Activated T-helper 17 cell treated with anti-CD3 and anti-CD28 coated beads, Interleukin-2, amount 50 U/mL, for 72 hours (primary cell): ENCODE measurements at regions not wholly inside any gene's neighbourhood (a gene's known extent, or its start where the extent isn't known, plus 50 kb on each side); places are given as distances from the start of the nearest gene placed in this dataset.
"Not testable (repeated sequence)": the region's sequence is repeated elsewhere in the genome, so short reads cannot be mapped to it uniquely, and the experiment has no call there.

Experiments
- ATAC-seq: fragments of 150-1000 bp; cut with Tn5 transposase; replicated peaks from 2 replicates; pipeline ENCODE4 v1.10.0; 2021; ENCODE audit warnings: mild to moderate bottlenecking, moderate library complexity
- H3K27ac Mint-ChIP-seq: one replicate; pipeline ENCODE4 v1.8.0; 2022; ENCODE audit warnings: mixed read lengths
- H3K27me3 Mint-ChIP-seq: one replicate; pipeline ENCODE4 v1.8.0; 2022; ENCODE audit warnings: mixed read lengths
- H3K36me3 Mint-ChIP-seq: one replicate; pipeline ENCODE4 v1.8.0; 2022; ENCODE audit warnings: low read depth, mild to moderate bottlenecking, mixed read lengths
- H3K4me1 Mint-ChIP-seq: one replicate; pipeline ENCODE4 v1.8.0; 2022; ENCODE audit warnings: mixed read lengths
- H3K4me3 Mint-ChIP-seq: one replicate; pipeline ENCODE4 v1.8.0; 2022; ENCODE audit warnings: mild to moderate bottlenecking, mixed read lengths
- H3K9me3 Mint-ChIP-seq: one replicate; pipeline ENCODE4 v1.8.0; 2022; ENCODE audit warnings: mixed read lengths

DNA sequence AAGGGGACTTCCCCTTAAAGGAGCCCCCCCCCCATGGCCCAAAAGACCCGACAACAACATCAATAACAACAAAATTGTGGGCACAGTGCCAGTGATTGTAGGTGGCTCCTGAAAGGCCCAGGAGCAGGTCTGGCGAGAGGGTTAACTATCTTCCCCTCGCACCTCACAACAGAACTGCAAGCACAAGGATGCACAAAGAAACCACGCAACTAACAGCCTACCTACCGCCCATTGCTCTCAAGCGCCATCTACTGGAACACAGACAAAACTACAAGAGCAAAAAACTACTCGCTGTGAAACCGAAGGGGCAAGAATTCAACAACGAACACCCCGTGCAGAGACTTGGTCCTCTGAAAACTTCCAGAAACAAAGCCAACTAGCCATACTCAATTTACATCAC, 205.6 kb downstream of the SPIN4 start:
- not testable (repeated sequence) for H3K27me3 Mint-ChIP-seq

DNA sequence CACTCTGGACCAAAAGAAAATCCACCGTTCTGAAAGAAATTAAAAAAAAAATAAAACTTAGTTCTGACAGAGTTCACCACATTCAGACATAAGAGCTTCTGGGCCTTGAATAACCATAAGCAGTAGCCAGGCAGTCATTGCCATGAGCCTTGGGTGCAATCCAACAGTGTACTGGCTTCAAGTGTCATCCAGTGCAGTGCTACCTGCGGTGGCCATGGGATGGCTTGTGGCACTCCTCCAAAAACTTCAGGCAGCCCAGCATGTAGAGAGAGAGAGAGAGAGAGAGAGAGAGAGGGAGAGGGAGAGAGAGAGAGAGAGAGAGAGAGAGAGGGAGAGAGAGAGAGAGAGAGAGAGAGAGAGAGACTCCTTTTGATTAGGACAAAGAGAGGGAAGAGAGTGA, 208.5 kb downstream of the SPIN4 start:
- not testable (repeated sequence) for H3K4me3 Mint-ChIP-seq, H3K27me3 Mint-ChIP-seq, ATAC-seq, H3K36me3 Mint-ChIP-seq, H3K4me1 Mint-ChIP-seq, H3K27ac Mint-ChIP-seq, H3K9me3 Mint-ChIP-seq

More for the DNA sequence above, 205.6 kb downstream of the SPIN4 start:
- H3K9me3 Mint-ChIP-seq, H3K4me1 Mint-ChIP-seq, ATAC-seq, H3K4me3 Mint-ChIP-seq, H3K27ac Mint-ChIP-seq, H3K36me3 Mint-ChIP-seq: not testable (repeated sequence)

DNA sequence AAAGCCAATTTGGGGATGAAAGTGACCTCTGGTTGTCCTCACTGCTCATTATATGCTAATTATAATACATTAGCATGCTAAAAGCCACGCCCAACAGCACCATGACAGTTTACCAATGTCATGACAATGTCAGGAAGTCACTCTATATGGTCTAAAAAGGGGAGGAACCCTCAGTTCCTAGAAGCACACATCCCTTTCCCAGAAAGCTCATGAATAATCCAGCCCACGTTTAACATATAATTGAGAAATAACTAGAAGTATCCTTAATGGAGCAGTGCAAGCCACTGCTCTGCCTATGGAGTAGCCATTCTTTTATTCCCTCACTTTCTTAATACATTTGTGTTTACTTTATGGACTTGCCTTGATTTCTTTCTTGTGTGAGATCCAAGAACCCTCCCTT, 215.3 kb downstream of the SPIN4 start:
- H3K36me3 Mint-ChIP-seq = not testable (repeated sequence)

DNA sequence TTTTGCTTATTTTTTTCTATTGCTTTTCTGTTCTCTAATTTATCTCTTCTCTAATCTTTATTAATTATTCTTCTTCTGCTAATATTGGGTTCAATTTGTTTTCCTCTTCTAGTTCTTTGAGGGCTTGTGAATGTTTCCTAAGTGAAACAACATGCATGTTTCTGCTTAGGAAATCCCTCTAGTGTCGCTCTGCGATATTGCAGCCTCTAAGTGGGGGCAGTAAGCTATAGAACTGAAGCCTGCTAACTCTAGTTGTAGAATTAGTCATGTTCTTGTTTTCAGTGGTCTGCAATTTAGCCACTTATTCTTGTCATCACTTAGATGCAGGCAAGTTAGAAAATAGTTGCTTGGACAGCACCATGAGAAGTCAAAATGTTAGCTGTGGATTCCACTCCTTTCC, 222.6 kb downstream of the SPIN4 start:
- Mint-ChIP-seq H3K4me1 (no peaks in the 10 kb centered on the region), H3K27ac (no peak overlapping the region), H3K4me3 (no peak overlapping the region), H3K27me3 (no peaks in the 10 kb centered on the region), H3K36me3 (no peaks in the 10 kb centered on the region), H3K9me3 (no peaks in the 10 kb centered on the region)
- ATAC-seq = no peak

More for the DNA sequence above, 215.3 kb downstream of the SPIN4 start:
- H3K4me3 Mint-ChIP-seq, H3K27me3 Mint-ChIP-seq, ATAC-seq, H3K4me1 Mint-ChIP-seq, H3K27ac Mint-ChIP-seq, H3K9me3 Mint-ChIP-seq: not testable (repeated sequence)

DNA sequence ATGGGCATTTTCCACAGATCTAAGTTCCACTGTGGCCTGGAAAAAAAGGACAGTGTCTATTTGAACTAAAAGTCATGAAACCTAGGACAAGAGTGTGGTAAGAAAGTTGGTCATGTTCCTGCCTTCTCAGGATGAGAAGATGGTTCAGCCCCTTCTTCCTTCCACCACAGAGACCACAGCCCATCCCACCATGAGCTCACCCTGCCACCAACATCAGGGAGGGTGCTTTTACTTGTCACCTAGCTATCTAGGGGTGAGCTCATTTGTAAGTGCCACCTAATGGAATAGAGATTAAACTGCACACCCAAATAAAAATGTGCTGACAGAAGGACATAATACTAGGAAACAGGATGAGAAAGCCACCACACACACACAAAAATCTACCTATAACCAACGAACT, 235.9 kb downstream of the SPIN4 start:
- Mint-ChIP-seq H3K4me1 (no peaks in the 10 kb centered on the region), H3K27ac (no peak overlapping the region), H3K4me3 (no peak overlapping the region), H3K9me3 (no peaks in the 10 kb centered on the region), H3K36me3 (no peaks in the 10 kb centered on the region), H3K27me3 (no peaks in the 10 kb centered on the region)
- ATAC-seq = no peak

DNA sequence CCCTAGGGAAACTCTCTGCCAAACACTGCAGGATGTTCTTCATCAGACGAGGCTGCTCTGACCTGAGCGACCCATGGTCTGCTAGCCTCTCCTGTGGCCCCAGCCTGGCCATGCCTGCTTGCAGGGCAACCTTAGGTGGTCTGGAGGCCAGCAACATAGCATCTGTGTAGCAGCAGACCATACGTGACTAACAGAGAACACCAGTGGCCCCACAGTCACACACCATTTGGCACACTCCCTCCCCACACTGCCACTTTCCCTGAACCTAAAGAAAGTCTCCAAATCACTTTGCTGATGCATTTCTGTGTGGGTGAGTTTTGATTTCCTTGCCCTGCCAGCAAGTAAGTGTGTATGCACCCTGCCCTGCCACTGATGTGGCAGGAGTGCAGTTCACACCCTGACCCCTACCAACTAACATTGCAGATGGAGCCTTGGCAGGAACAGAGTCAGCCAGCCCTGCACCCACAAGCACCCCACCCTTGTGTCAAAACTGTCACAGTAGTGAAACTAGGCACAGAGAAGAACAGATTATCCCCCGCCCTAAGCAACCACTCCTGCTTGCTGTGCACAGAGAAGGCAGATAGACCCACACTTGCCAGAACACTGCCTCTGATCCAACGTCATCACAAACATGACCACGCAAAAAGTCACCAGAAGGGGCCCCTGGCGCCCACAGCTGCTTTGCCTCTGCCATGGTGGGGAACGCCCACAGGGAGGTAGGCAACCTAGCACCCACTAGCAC, 249.1 kb downstream of the SPIN4 start:
- Mint-ChIP-seq H3K4me1 (no peaks in the 10 kb centered on the region), H3K36me3 (no peaks in the 10 kb centered on the region), H3K9me3 (peaks cover 9% of the 10 kb centered on the region), H3K27ac (no peak overlapping the region), H3K4me3 (no peak overlapping the region), H3K27me3 (no peaks in the 10 kb centered on the region)
- no peak for ATAC-seq

DNA sequence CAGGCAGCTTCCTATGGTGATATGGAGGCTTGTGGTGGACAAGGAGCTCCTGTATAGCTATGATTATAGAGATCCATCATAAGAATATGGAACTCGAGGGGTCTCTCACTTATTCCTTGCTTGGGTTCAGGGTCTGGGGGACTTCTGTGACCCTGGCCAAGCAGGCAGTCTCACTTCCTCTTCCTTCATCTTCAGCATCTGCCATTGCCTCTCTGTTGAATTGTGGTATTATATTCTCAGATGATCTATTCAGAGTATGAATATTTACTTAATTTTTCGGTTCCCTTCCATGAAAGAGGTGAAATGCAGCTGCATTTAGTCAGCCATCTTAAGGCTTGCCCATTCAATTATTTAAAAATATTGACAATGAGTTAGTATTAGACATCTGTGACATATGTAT, 292.9 kb downstream of the SPIN4 start:
- no peaks in the 10 kb centered on the region for H3K36me3 Mint-ChIP-seq
- H3K4me1 Mint-ChIP-seq = no peaks in the 10 kb centered on the region
- no peak for ATAC-seq
- no peaks in the 10 kb centered on the region for H3K9me3 Mint-ChIP-seq
- no peaks in the 10 kb centered on the region for H3K27me3 Mint-ChIP-seq
- no peak overlapping the region for H3K27ac Mint-ChIP-seq
- H3K4me3 Mint-ChIP-seq = no peak overlapping the region

DNA sequence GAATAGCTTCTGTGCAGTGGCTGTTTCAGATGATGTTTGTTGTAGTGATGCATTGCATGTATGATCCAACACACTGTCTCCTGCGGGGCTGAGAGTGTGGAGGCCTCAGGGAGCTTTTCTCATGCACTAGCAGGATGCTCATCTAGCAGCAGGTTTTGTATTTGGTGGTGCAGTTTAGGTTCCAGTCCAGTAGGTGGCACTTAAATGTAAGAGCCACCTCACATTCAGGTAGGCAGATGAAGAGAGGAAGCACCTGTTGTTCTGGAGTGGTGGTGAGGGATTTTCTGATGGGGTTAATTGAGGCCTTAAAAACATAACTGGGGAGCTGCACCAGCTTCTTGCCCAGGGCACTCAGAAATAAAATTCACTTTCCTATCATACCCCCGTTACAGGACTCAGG, 300.9 kb downstream of the SPIN4 start:
- Mint-ChIP-seq H3K27me3 (no peaks in the 10 kb centered on the region), H3K36me3 (no peaks in the 10 kb centered on the region), H3K4me1 (no peaks in the 10 kb centered on the region), H3K27ac (no peak overlapping the region), H3K4me3 (no peak overlapping the region), H3K9me3 (no peaks in the 10 kb centered on the region)
- ATAC-seq = no peak

DNA sequence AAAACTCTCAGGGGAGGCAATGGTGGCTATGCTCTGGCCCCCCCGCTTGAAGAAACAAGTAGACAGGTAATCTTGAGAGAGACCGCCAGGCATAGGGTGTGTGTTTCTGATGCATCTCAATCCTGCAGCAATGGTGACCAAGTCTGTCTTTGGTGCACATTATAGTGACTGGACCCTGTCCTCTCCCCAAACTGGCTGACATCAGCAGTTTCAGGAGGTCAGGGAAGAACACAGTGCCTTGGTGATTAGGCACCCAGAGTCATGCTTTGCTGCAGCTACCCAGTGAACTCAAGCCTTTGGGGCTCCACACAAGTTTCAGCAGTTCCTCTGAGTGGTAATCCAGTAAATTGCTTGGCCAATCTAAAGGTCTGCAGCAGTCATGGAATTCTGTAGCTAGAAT, 318.3 kb downstream of the SPIN4 start:
- no peak overlapping the region for H3K27ac Mint-ChIP-seq
- H3K4me3 Mint-ChIP-seq = no peak overlapping the region
- ATAC-seq = no peak
- no peaks in the 10 kb centered on the region for H3K27me3 Mint-ChIP-seq
- no peaks in the 10 kb centered on the region for H3K36me3 Mint-ChIP-seq
- H3K4me1 Mint-ChIP-seq = no peaks in the 10 kb centered on the region
- H3K9me3 Mint-ChIP-seq = no peaks in the 10 kb centered on the region

DNA sequence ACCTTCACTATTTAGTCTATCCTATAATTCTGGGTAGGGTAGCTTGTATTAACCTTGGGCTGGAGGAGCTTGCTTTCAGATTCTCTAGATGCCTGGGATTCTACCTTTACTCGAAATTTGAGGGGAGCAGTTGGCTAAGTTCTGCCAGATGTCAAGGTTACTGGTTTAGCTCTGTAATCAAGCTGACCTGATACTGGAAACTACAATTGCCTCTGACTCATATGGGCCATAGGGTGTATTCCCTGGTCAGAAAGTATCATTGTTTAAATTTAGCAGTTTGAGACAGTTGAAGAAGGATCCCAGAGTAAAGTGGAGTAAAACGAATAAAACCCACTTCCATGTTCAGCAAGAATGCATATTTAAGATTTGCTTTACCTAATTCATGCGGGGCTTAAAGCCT, 337.6 kb downstream of the SPIN4 start:
- Mint-ChIP-seq H3K36me3 (no peaks in the 10 kb centered on the region), H3K4me3 (no peak overlapping the region), H3K9me3 (no peaks in the 10 kb centered on the region), H3K4me1 (no peaks in the 10 kb centered on the region), H3K27ac (no peak overlapping the region), H3K27me3 (no peaks in the 10 kb centered on the region)
- ATAC-seq = no peak

DNA sequence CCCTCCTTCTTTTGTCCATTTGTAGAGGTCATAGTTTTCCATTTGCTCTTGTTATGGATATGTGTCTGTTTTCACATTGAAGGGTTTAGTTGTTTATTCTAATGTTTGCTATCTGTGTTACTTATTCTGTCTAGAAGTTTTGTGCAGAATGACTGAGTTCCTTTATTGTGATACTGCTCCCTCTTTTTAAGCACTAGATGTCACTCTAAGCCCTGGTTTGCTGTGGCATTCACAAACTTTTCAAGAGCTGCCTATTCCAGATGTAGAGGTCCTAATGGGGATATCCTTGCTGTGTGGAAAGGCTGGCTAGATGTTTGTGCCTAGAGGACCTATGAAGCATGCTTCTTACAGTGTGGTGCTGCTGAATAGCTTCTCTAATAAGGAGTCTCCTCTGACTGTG, 338.6 kb downstream of the SPIN4 start:
- Mint-ChIP-seq H3K27me3 (no peaks in the 10 kb centered on the region), H3K4me3 (no peak overlapping the region), H3K9me3 (no peaks in the 10 kb centered on the region), H3K36me3 (no peaks in the 10 kb centered on the region), H3K4me1 (no peaks in the 10 kb centered on the region), H3K27ac (no peak overlapping the region)
- no peak for ATAC-seq

DNA sequence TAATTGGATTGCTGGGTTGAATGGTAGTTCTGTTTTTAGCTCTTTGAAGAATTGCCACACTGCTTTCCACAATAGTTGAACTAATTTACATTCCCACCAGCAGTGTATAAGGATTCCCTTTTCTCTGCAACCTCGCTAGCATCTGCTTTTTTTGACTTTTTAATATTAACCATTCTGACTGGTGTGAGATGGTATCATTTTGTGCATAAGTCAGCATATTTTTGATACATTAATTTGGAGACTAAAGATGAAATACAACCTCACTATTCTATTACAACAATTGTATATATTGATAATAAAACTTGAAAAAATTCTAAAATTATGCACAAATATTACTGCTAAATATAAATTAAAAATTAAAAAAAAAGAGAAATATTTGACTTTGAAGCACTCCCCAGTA, 350.9 kb downstream of the SPIN4 start:
- H3K9me3 Mint-ChIP-seq, H3K36me3 Mint-ChIP-seq, ATAC-seq, H3K4me1 Mint-ChIP-seq, H3K27ac Mint-ChIP-seq, H3K4me3 Mint-ChIP-seq, H3K27me3 Mint-ChIP-seq: not testable (repeated sequence)
